HFFc6 (cell line): ENCODE measurements at regions not wholly inside any gene's neighbourhood (a gene's known extent, or its start where the extent isn't known, plus 50 kb on each side); places are given as distances from the start of the nearest gene placed in this dataset.

ENCODE experiments used
- DNase-seq: peaks from one replicate; pipeline ENCODE4 v3.0.0-alpha.2; 2018
- H3K27ac Mint-ChIP-seq: 2 replicates; pipeline ENCODE4 v1.8.0; 2020; ENCODE audit warnings: mild to moderate bottlenecking, mixed read lengths
- H3K27me3 Mint-ChIP-seq: 2 replicates; pipeline ENCODE4 v1.8.0; 2021; ENCODE audit warnings: mild to moderate bottlenecking, moderate library complexity, mixed read lengths; ENCODE audit not compliant: insufficient read depth
- H3K36me3 Mint-ChIP-seq: 2 replicates; pipeline ENCODE4 v1.8.0; 2021; ENCODE audit warnings: low read depth, mixed read lengths
- H3K4me1 Mint-ChIP-seq: 2 replicates; pipeline ENCODE4 v1.8.0; 2020; ENCODE audit warnings: low read depth, mixed read lengths
- H3K4me3 Mint-ChIP-seq: 2 replicates; pipeline ENCODE4 v1.8.0; 2020; ENCODE audit warnings: mild to moderate bottlenecking, moderate library complexity, mixed read lengths
- H3K9me3 Mint-ChIP-seq: 2 replicates; pipeline ENCODE4 v1.8.0; 2020; ENCODE audit warnings: mild to moderate bottlenecking, mixed read lengths
- TF ChIP-seq, protein P1 (sequence below): fragments of 200-600 bp; sonication (generic); IDR thresholded peaks from 2 replicates; pipeline ENCODE4 v1.5.0; 2021; ENCODE audit warnings: antibody characterized with exemption, mild to moderate bottlenecking

DNA sequence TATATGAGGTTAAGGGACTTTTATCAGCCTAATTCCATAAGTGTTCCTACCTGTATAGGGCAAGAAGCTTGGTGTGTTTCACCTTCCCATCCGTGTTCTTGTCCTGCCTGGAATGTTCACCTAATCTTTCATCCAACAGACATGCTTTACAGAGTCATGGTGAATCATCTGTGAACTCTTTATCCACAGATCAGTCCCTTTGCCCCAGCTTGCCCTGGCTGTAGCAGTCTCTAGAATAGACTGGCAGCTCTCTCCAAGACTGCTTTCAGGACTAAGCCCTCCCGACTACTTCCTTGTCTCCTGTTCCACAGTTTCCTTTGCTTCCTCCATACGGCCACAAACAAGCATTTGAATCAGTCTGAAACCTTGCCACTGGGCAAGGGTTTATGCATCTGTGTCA is 177.9 kb upstream of the IL15 start:
- TF ChIP-seq, protein P1, sequence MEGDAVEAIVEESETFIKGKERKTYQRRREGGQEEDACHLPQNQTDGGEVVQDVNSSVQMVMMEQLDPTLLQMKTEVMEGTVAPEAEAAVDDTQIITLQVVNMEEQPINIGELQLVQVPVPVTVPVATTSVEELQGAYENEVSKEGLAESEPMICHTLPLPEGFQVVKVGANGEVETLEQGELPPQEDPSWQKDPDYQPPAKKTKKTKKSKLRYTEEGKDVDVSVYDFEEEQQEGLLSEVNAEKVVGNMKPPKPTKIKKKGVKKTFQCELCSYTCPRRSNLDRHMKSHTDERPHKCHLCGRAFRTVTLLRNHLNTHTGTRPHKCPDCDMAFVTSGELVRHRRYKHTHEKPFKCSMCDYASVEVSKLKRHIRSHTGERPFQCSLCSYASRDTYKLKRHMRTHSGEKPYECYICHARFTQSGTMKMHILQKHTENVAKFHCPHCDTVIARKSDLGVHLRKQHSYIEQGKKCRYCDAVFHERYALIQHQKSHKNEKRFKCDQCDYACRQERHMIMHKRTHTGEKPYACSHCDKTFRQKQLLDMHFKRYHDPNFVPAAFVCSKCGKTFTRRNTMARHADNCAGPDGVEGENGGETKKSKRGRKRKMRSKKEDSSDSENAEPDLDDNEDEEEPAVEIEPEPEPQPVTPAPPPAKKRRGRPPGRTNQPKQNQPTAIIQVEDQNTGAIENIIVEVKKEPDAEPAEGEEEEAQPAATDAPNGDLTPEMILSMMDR: no peak
- H3K9me3 Mint-ChIP-seq: no peaks in the 10 kb centered on the region
- H3K4me3 Mint-ChIP-seq: no peak overlapping the region
- H3K27me3 Mint-ChIP-seq: peaks cover 2% of the 10 kb centered on the region
- DNase-seq: peak; percentile 22
- peaks cover 38% of the 10 kb centered on the region for H3K4me1 Mint-ChIP-seq
- peak overlapping the region; percentile 7; the same call in 1 of the 2 replicates for H3K27ac Mint-ChIP-seq
- H3K36me3 Mint-ChIP-seq: no peaks in the 10 kb centered on the region

DNA sequence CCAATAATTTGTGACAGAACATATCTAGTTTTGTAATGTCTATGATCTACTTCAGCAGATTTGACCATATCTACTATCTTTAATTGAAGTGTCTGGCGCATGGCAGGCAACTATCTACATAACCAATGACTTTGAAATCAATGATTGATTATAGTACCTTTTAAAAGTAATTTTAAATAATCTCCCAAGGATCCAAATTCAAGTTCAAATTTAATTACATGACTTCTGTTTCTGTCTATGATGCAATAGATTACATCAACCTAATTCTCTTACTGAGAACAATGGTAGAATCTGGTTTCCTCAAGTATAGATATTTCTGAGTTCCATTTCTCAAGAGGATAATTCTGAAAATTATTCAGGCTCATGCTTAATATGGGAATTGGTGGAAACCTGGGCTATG is 177.4 kb upstream of the IL15 start:
- Mint-ChIP-seq H3K4me3 (no peak overlapping the region), H3K4me1 (peaks cover 43% of the 10 kb centered on the region), H3K9me3 (no peaks in the 10 kb centered on the region), H3K36me3 (no peaks in the 10 kb centered on the region), H3K27me3 (peaks cover 2% of the 10 kb centered on the region), H3K27ac (no peak overlapping the region)
- TF ChIP-seq, protein P1: no peak
- no peak for DNase-seq

DNA sequence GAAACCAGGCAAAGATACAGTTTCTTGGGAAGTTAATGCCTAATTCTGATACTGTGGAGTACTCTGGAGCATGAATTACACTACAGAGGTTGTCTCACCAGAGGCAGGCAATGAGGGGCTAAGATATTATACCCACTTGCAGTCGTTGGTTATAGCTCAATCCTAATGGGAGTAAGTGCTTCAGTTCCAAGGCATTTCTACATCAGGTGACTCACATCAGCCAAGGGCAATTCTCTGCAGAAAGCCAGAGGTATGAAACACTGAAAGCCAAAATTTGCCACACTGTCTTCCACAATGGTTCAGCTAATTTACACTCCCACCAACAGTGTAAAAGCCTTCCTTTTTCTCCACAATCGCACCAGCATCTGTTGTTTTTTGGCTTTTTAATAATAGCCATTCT is 174.0 kb upstream of the IL15 start:
- no peaks in the 10 kb centered on the region for H3K9me3 Mint-ChIP-seq
- H3K36me3 Mint-ChIP-seq: no peaks in the 10 kb centered on the region
- peaks cover 2% of the 10 kb centered on the region; the same call in 1 of the 2 replicates for H3K27me3 Mint-ChIP-seq
- no peak overlapping the region for H3K27ac Mint-ChIP-seq
- TF ChIP-seq, protein P1: no peak
- DNase-seq: no peak
- H3K4me3 Mint-ChIP-seq: no peak overlapping the region
- H3K4me1 Mint-ChIP-seq: peaks cover 48% of the 10 kb centered on the region

DNA sequence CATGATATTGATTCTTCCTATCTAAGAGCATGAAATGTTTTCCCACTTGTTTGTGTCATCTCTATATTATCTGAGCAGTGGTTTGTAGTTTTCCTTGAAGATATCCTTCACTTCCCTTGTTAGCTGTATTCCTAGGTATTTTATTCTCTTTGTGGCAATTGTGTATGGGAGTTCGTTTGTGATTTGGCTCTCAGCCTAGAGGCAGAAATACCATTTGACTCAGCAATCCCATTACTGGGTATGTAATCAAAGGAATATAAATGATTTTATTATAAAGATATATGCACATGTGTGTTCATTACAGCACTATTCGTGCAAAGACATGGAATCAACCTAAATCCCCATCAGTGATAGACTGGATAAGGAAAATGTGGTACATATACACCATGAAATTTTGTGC is 172.7 kb upstream of the IL15 start:
- DNase-seq: no peak
- Mint-ChIP-seq H3K27me3 (peaks cover 2% of the 10 kb centered on the region; the same call in 1 of the 2 replicates), H3K36me3 (no peaks in the 10 kb centered on the region), H3K9me3 (no peaks in the 10 kb centered on the region), H3K4me1 (peaks cover 46% of the 10 kb centered on the region), H3K4me3 (no peak overlapping the region), H3K27ac (no peak overlapping the region)
- TF ChIP-seq, protein P1: no peak

DNA sequence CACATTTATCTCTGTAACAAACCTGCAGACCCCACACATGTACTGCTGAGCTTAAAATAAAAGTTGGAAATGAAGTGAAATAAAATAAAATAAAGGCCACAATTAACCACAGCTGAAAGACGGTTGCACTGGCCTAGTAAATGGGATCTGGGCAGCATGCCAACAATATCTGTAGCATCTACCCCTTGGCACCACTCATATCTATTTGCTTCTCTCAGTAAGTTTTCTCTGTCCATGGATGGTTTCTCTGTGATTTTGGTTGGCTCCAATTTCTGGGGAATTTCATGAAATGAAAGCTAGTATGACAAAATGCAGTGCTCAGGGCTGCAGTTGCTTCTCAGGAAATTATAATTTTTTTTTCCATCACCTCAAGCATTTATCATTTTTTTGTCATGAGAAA is 172.0 kb upstream of the IL15 start:
- no peak for DNase-seq
- H3K4me1 Mint-ChIP-seq: peaks cover 46% of the 10 kb centered on the region

More for the DNA sequence above, 172.0 kb upstream of the IL15 start:
- Mint-ChIP-seq H3K27ac (no peak overlapping the region), H3K9me3 (no peaks in the 10 kb centered on the region), H3K36me3 (no peaks in the 10 kb centered on the region), H3K4me3 (no peak overlapping the region), H3K27me3 (peaks cover 2% of the 10 kb centered on the region; the same call in 1 of the 2 replicates)
- TF ChIP-seq, protein P1: no peak
